NB4 (cell line): ENCODE measurements at regions not wholly inside any gene's neighbourhood (a gene's known extent, or its start where the extent isn't known, plus 50 kb on each side); places are given as distances from the start of the nearest gene placed in this dataset.

Experiments
- DNase-seq: peaks from one replicate; pipeline ENCODE4 v3.0.0; 2010; ENCODE audit warnings: low read depth
- H3K4me3 ChIP-seq: one replicate; pipeline ENCODE4 v1.5.1; 2011; ENCODE audit warnings: mild to moderate bottlenecking, low read depth, low read length, moderate library complexity
- MYC ChIP-seq: IDR thresholded peaks from 2 replicates; pipeline ENCODE4 v1.6.1; 2011; ENCODE audit warnings: low read depth, low read length
- POLR2A ChIP-seq: IDR thresholded peaks from 2 replicates; pipeline ENCODE4 v1.6.1; 2011; ENCODE audit warnings: mild to moderate bottlenecking; ENCODE audit not compliant: insufficient read length; ENCODE audit errors: extremely low read depth
- TF ChIP-seq, protein P1 (sequence below): IDR thresholded peaks from 2 replicates; pipeline ENCODE4 v1.6.1; 2011; ENCODE audit warnings: low read depth, low read length
- TF ChIP-seq, protein P2 (sequence below): IDR thresholded peaks from one replicate; pipeline ENCODE4 v1.5.1; 2012; ENCODE audit warnings: low read depth, low read length

DNA sequence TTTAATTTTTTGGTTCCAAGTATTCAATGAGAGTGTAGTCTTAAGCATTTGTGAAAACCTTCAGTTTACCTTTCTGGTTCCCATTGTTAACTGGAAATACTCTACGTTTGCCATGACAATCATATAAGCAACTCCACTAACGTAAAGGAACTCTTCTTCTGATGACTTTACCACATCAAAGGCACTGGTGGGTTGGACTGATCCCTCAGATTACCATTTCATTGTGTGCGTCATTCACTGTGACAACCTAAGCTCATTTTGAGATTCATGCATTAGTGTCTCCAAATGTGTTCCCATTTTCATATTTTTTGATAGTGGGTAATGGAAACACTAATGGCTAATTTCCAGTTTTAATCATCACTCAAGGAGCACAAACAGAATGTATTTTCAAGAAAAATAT, 119.9 kb upstream of the COL1A2 start:
- H3K4me3 ChIP-seq = no peak overlapping the region
- no peak for DNase-seq
- no peak for TF ChIP-seq POLR2A
- TF ChIP-seq, protein P1, sequence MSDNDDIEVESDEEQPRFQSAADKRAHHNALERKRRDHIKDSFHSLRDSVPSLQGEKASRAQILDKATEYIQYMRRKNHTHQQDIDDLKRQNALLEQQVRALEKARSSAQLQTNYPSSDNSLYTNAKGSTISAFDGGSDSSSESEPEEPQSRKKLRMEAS = no peak
- TF ChIP-seq MYC = no peak
- TF ChIP-seq, protein P2, sequence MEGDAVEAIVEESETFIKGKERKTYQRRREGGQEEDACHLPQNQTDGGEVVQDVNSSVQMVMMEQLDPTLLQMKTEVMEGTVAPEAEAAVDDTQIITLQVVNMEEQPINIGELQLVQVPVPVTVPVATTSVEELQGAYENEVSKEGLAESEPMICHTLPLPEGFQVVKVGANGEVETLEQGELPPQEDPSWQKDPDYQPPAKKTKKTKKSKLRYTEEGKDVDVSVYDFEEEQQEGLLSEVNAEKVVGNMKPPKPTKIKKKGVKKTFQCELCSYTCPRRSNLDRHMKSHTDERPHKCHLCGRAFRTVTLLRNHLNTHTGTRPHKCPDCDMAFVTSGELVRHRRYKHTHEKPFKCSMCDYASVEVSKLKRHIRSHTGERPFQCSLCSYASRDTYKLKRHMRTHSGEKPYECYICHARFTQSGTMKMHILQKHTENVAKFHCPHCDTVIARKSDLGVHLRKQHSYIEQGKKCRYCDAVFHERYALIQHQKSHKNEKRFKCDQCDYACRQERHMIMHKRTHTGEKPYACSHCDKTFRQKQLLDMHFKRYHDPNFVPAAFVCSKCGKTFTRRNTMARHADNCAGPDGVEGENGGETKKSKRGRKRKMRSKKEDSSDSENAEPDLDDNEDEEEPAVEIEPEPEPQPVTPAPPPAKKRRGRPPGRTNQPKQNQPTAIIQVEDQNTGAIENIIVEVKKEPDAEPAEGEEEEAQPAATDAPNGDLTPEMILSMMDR = no peak

DNA sequence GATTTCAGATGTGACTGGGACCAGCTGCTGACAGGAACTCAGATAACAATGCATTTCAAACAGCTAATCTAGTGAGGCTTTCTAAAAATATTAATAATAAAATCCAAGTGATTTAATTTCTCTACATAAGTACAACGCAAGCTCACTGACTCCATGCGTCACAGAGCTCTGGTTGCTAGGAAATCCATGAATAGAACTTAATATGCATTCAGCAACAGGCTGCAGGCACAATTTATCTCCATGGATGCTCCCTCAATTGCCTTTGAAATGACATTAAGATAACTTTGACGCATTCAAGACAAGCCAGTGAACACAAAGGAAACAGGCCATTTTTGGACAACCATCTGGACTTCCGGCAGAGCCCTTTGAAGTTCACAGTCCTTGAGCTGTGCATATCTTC, 118.7 kb upstream of the COL1A2 start:
- DNase-seq = no peak
- TF ChIP-seq, protein P2 = no peak
- TF ChIP-seq POLR2A (no peak), MYC (no peak)
- TF ChIP-seq, protein P1 = no peak
- H3K4me3 ChIP-seq = no peak overlapping the region

DNA sequence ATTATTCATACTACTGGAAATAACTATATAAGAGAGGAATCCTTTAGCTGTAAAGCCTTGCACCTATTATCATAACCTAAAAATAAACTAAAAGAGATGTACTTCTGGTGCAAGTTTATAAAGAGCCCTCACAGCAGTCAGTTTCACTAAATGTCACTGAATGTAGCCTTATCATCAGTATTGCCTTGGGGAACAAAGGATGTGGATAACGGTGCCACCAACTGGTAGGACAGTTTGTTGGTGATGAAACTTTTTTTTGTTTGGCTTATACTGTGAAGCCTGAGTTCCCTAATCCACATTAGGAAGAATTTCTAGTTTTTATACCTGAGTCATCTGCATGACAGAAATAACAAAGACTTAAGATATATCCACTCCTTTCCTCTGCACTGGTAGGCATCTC, 117.9 kb upstream of the COL1A2 start:
- TF ChIP-seq, protein P1 = no peak
- no peak for TF ChIP-seq POLR2A
- TF ChIP-seq, protein P2 = peak; percentile 28
- no peak for TF ChIP-seq MYC
- peak; percentile 36 for DNase-seq
- no peak overlapping the region for H3K4me3 ChIP-seq

DNA sequence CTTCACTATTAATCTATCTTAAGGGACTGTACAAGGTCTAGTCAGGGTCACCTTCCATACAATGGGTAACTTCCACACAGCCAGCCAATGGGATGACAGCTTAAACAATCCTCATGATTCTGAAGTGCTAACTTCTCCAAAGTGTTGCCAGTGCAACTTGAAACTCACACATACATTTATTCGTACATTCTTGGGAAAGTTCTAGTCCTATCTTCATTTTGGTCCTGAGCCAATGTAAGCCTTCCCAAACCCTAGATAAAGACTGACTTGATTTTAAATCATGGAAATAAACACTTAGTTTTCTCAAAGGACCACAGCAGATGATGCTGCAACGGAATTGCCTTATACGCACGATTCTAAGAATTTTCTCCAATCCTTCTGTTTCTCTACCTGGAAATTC, 117.5 kb upstream of the COL1A2 start:
- no peak overlapping the region for H3K4me3 ChIP-seq
- TF ChIP-seq POLR2A = no peak
- no peak for TF ChIP-seq MYC
- TF ChIP-seq, protein P2 = no peak
- TF ChIP-seq, protein P1 = no peak
- no peak for DNase-seq

DNA sequence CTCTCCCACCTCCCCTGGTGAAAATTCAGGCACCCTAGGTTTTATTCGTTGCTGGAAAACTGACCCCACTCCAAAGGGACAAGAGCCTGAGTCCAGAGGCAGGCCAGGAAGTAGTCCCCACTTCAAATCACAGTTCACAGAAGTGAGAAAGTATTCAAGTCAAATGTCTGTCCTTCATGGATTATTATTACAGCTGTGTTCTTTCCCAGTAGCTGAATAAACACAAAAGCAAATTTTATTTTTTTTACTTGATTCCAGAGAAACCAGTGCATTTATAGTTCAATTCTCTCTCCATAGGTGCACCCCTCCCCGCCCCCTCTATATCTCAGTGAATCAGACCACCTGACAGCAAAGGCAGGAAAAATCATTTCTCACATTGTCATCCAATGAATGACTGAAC, 113.8 kb upstream of the COL1A2 start:
- DNase-seq = no peak
- no peak for TF ChIP-seq MYC
- TF ChIP-seq, protein P1 = no peak
- TF ChIP-seq POLR2A = no peak
- TF ChIP-seq, protein P2 = no peak

DNA sequence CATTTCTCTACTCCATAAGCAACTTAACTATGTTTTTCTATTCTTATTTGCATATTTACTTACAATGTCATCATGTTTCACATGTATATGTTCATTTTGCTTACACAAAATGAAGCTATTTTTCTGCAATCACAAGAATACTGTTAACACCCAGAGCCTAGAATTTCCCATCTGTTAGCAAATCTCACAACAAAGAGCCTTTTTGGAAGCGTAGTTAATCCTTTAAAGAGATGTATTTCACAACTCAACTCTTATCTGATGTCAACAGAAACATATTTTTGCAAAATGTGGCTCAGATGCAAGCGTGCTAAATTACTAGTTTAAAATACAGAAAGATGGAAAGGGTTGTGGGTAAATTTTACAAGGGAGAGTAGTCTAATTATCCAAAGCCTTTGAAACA, 110.6 kb upstream of the COL1A2 start:
- peak; percentile 13 for DNase-seq
- TF ChIP-seq, protein P2 = no peak
- TF ChIP-seq POLR2A = no peak
- TF ChIP-seq MYC = no peak
- TF ChIP-seq, protein P1 = no peak
- H3K4me3 ChIP-seq = no peak overlapping the region

More for the DNA sequence above, 113.8 kb upstream of the COL1A2 start:
- H3K4me3 ChIP-seq = no peak overlapping the region
